Skeletal muscle satellite cell (primary cell): ENCODE measurements at regions not wholly inside any gene's neighbourhood (a gene's known extent, or its start where the extent isn't known, plus 50 kb on each side); places are given as distances from the start of the nearest gene placed in this dataset.
"Not testable (repeated sequence)": the region's sequence is repeated elsewhere in the genome, so short reads cannot be mapped to it uniquely, and the experiment has no call there.

Experiments
- H3K27me3 ChIP-seq: 2 replicates; pipeline ENCODE4 v1.7.0; 2013; ENCODE audit warnings: low read length; ENCODE audit not compliant: control insufficient read depth, insufficient read depth
- H3K36me3 ChIP-seq: 2 replicates; pipeline ENCODE4 v1.7.0; 2013; ENCODE audit warnings: mild to moderate bottlenecking, control low read depth, low read length; ENCODE audit not compliant: insufficient read depth
- H3K4me1 ChIP-seq: 2 replicates; pipeline ENCODE4 v1.7.0; 2013; ENCODE audit warnings: low read length; ENCODE audit not compliant: control insufficient read depth, insufficient read depth
- H3K4me2 ChIP-seq: 2 replicates; pipeline ENCODE4 v1.7.0; 2013; ENCODE audit warnings: mild to moderate bottlenecking, low read length
- H3K4me3 ChIP-seq: 2 replicates; pipeline ENCODE4 v1.7.0; 2013; ENCODE audit warnings: low read length
- H3K9ac ChIP-seq: 2 replicates; pipeline ENCODE4 v1.7.0; 2013; ENCODE audit warnings: mild to moderate bottlenecking, low read depth, low read length, moderate library complexity
- H3K9me3 ChIP-seq: replicated peaks from 2 replicates; pipeline ENCODE4 v1.7.0; 2013; ENCODE audit warnings: mild to moderate bottlenecking, control low read depth, low read length

- not testable (repeated sequence) for H3K4me3 ChIP-seq, H3K9ac ChIP-seq, H3K4me2 ChIP-seq
Observed at GRCh38 chr7:128561116-128561722, 84.7 kb downstream of the METTL2B start.

DNA sequence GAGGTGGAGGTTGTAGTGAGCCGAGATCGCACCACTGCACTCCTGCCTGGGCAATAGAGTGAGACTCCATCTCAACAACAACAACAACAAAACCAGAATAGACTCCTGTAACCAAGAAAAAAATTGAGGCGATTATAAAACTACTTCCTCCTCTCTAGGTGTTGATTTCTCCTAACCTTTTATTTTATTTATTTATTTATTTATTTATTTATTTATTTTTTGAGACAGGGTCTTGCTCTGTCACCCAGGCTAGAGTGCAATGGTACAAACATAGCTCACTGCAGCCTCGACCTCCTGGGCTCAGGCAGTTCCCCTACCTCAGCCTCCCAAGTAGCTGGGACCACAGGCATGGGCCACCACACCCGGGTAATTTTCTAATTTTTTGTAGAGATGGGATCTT, 86.2 kb downstream of the METTL2B start:
- H3K4me3 ChIP-seq, H3K27me3 ChIP-seq, H3K36me3 ChIP-seq: not testable (repeated sequence)

More at GRCh38 chr7:128561116-128561722, 84.7 kb downstream of the METTL2B start:
- H3K36me3 ChIP-seq, H3K27me3 ChIP-seq, H3K9me3 ChIP-seq, H3K4me1 ChIP-seq: not testable (repeated sequence)

DNA sequence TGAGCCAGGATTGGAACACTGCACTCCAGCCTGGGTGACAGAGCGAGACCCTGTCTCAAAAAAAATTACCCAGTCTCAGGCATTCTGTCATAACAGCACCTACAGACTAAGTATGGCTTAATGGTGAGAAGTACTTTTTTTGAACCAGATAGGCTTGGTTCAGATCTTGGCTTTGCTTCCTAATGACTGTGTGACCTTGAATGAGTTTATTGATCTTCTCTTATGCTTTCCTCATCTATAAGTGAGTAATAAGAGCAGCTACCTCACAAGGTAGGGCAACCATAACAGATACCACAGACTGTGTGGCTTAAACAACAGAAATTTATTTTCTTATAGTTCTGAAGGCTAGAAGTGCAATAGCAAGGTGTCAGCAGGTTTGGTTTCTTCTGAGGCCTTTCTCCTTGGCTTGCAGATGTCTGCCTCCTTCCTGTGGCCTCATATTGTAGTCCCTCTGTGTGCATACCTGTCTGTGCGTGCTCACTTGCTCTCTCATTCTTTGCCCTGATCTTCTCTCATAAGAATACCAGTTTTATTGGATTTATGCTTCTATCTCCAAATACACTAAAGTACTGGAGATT, 87.7 kb downstream of the METTL2B start:
- H3K9ac ChIP-seq, H3K4me2 ChIP-seq, H3K27me3 ChIP-seq, H3K36me3 ChIP-seq, H3K4me1 ChIP-seq, H3K4me3 ChIP-seq, H3K9me3 ChIP-seq: not testable (repeated sequence)

More for the DNA sequence above, 86.2 kb downstream of the METTL2B start:
- not testable (repeated sequence) for H3K9me3 ChIP-seq, H3K4me1 ChIP-seq, H3K9ac ChIP-seq, H3K4me2 ChIP-seq

- not testable (repeated sequence) for H3K4me1 ChIP-seq, H3K9me3 ChIP-seq, H3K27me3 ChIP-seq, H3K36me3 ChIP-seq, H3K4me3 ChIP-seq, H3K4me2 ChIP-seq, H3K9ac ChIP-seq
Observed at GRCh38 chr7:128564932-128565864, 88.7 kb downstream of the METTL2B start.

DNA sequence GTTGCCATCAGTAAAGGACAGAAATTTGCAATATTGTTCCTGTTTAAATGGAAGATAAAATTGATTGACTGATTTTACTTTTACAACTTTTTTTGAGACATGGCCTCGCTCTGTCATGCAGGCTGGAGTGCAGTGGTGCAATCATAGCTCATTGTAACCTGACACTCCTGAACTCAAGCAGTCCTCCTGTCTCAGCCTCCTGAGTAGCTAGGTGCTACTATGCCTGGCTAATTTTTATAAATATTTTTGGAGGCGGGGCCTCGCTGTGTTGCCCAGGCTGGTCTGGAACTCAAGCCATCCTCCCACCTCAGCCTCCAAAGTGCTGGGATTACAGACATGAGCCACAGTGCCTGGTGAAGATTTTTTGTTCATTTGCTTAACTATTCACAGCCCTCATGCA, 96.8 kb upstream of the GARIN1A start:
- H3K36me3 ChIP-seq, H3K9me3 ChIP-seq, H3K27me3 ChIP-seq, H3K4me2 ChIP-seq, H3K4me3 ChIP-seq, H3K9ac ChIP-seq, H3K4me1 ChIP-seq: not testable (repeated sequence)

GRCh38 chr7:128576953-128577352, 95.1 kb upstream of the GARIN1A start:
- H3K36me3 ChIP-seq, H3K27me3 ChIP-seq, H3K4me2 ChIP-seq, H3K9me3 ChIP-seq, H3K4me3 ChIP-seq, H3K9ac ChIP-seq: not testable (repeated sequence)
- H3K4me1 ChIP-seq = peaks cover 15% of the 10 kb centered on the region

GRCh38 chr7:128579843-128580242, 92.2 kb upstream of the GARIN1A start:
- not testable (repeated sequence) for H3K4me3 ChIP-seq, H3K27me3 ChIP-seq, H3K36me3 ChIP-seq, H3K9me3 ChIP-seq, H3K9ac ChIP-seq, H3K4me2 ChIP-seq
- H3K4me1 ChIP-seq = peaks cover 15% of the 10 kb centered on the region

DNA sequence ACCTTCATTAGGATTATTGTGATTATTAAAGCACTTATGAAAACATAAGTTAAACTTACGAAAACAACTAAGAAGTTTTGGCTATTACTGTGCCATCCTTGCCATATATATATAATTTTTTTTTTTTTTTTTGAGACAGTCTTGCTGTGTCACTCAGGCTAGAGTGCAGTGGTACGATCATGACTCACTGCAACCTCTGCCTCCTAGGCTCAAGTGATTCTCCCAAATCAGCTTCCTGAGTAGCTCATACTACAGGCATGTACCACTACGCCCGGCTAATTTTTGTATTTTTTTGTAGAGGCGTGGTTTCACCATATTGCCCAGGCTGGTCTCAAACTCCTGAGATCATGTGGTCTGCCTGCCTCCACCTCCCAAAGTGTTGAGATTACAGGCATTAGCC, 91.0 kb upstream of the GARIN1A start:
- not testable (repeated sequence) for H3K36me3 ChIP-seq, H3K9ac ChIP-seq, H3K27me3 ChIP-seq, H3K9me3 ChIP-seq, H3K4me3 ChIP-seq, H3K4me2 ChIP-seq
- H3K4me1 ChIP-seq = peaks cover 15% of the 10 kb centered on the region

- not testable (repeated sequence) for H3K36me3 ChIP-seq
Observed at GRCh38 chr7:128581825-128582561, 90.1 kb upstream of the GARIN1A start.

DNA sequence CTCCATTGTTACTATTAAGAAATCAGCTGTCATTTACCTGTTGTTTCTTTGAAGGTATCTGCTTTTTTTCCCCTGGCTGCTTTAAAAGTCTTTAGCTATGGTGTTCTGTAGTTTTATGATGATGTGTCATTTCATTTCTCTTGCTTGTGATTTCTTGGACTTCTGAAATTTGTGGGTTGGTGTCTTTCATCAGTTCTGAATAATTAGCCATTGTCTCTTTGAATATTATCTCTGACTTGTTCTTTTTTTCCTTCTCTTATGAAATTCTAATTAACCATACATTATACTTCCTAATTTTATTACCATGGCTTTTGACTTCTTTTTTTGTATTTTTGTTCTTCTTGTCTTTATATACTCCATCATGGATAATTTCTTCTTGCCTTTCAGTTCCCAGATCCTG, 85.4 kb upstream of the GARIN1A start:
- H3K9me3 ChIP-seq, H3K4me1 ChIP-seq, H3K4me3 ChIP-seq, H3K9ac ChIP-seq, H3K27me3 ChIP-seq, H3K4me2 ChIP-seq: not testable (repeated sequence)
- peaks cover 10% of the 10 kb centered on the region for H3K36me3 ChIP-seq

More at GRCh38 chr7:128581825-128582561, 90.1 kb upstream of the GARIN1A start:
- not testable (repeated sequence) for H3K9ac ChIP-seq, H3K4me3 ChIP-seq, H3K4me2 ChIP-seq, H3K27me3 ChIP-seq, H3K9me3 ChIP-seq
- peaks cover 15% of the 10 kb centered on the region for H3K4me1 ChIP-seq

- no peaks in the 10 kb centered on the region for H3K4me1 ChIP-seq
- no peaks in the 10 kb centered on the region for H3K27me3 ChIP-seq
- no peak overlapping the region for H3K4me3 ChIP-seq
- peaks cover 21% of the 10 kb centered on the region for H3K36me3 ChIP-seq
- H3K9ac ChIP-seq = no peak overlapping the region
- no peaks in the 10 kb centered on the region for H3K9me3 ChIP-seq
- H3K4me2 ChIP-seq = no peak overlapping the region
Observed at GRCh38 chr7:128591705-128592104, 80.4 kb upstream of the GARIN1A start.
